HG03565 (cell line): ENCODE measurements at regions not wholly inside any gene's neighbourhood (a gene's known extent, or its start where the extent isn't known, plus 50 kb on each side); places are given as distances from the start of the nearest gene placed in this dataset.
"Not testable (repeated sequence)": the region's sequence is repeated elsewhere in the genome, so short reads cannot be mapped to it uniquely, and the experiment has no call there.

ENCODE experiments used
- ATAC-seq: cut with Tn5 transposase; IDR thresholded peaks from one replicate; pipeline ENCODE4 v1.9.1; 2021; ENCODE audit warnings: mild to moderate bottlenecking, moderate library complexity; ENCODE audit not compliant: unreplicated experiment

DNA sequence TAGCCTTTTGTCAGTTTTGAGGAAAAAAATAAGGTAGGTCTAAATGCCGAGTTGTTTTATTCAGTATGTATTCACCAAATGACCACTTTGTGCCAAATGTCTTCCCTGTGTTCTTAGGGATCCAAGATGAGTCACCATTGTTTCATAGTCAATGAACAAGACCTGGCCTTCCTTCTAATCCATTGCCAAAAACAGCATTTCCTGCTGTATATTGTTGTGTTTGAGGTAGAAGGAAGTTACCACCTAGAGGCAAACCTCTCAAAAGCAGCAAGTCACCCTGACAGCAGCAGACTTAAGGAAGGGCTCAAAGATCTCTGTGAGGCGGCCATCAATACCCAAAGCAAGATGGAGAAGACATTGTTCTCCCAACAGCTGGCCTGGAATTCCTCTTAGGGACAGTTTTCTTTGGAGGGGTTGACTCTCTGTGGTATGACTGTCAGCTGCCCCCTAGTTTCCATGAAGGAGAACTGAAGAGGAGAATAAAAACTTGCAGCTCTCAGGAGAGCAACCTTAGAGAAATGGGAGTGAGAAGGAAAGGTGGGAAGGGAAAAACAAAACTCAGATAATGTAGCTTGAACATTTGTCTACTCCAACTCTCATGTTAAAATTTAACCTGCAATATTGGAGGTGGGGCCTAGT is 328.3 kb downstream of the LRATD1 start:
- no peak for ATAC-seq

- no peak for ATAC-seq
These were observed 335.2 kb downstream of the LRATD1 start for GRCh38 chr2:14967729-14968128.

- no peak for ATAC-seq
These were observed 342.9 kb downstream of the LRATD1 start for GRCh38 chr2:14975381-14975780.

- ATAC-seq: no peak
These were observed 344.5 kb downstream of the LRATD1 start for GRCh38 chr2:14977021-14977420.

DNA sequence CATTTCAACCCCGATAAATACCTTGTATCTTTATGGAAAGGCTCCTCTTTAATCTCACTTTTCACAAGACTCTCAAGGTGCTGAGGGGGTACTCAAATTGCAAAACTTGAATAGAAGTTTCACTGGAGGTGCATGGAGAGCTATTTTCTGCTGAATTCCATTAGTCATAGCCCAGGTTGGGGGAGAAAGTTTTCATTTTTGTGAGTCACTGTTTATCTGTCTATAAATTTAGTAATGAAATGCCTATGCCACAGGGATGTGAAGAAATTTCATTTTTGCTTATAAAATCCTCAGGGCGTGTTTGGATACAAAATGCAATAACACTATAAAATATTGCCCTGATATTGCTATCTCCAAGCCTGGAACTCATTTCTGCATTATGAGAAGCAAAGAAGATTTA is 346.3 kb downstream of the LRATD1 start:
- ATAC-seq: no peak

GRCh38 chr2:14982790-14983189 is 350.3 kb downstream of the LRATD1 start:
- no peak for ATAC-seq

DNA sequence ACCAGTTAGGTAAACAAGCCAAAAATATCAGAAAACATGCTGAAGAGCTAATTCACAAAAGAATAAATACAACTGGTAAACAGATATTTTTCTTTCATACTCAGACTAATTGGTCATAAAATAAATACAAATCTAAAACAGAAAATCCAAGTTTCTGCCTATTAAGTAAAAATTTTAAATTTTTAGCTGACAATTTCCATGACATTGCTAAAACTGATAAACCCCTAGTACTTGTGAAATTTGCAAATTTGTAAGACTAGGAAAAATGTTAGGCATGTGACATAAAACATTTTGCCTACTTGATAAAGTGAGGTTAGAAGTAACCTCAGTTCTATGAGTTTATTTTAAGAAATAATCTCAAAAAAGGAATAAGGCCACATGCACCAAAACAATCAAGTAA is 356.1 kb downstream of the LRATD1 start:
- no peak for ATAC-seq

DNA sequence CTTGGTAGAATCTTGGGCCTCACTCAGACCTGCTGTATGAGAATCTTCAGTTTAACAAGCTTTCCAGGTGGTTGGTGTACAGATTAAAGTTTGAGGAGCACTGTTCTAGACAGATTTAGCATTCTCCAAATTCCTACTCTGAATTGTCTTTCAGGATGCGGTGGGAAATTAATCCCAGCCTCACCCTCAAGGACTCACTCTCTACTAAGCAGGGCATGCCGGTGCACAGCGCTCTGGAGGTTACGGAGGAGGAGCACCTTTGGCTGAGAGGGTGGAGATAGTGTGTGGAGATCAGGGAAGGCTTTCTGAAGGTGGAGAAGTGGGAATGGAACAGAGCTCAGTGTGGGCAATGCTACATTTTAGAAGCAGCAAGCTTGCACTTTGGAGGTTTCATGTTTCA is 359.2 kb downstream of the LRATD1 start:
- no peak for ATAC-seq

DNA sequence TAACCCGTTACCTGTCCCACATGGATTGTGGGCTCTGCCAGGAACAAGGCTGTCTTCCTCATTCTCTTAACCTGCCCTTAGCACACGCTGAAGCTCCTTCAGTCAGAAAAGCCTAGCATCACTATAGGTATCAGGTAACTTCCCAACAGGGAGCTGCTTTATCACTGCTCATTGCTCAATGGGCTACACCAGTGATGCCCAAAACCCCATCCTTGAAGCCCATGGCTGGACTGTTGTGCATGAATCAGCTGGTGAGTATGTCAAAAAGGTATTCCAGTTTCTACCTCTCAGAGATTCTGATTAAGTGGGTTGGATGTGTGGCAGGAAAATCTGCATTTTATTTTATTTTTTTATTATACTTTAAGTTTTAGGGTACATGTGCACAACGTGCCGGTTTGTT is 362.2 kb downstream of the LRATD1 start:
- ATAC-seq: no peak

GRCh38 chr2:14996351-14997014 is 364.0 kb downstream of the LRATD1 start:
- no peak for ATAC-seq

DNA sequence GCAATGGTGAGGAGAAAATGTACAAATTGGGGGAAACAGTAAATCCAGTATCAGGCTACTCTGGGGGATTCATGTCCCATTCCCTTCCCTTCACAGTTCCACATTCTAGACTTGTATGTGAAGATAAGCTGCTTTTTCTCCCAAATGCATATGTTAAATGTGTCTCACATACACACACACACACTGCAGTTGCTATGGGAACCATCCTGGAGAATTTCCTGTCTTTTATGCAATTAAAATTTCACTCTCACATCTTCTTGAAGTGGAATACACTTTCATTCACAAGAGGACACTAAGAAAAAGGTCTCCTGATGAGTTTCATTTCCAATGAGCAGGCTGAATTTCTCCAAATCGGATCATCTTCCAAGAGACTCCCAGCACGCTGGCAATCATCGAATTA is 366.0 kb downstream of the LRATD1 start:
- ATAC-seq: no peak

GRCh38 chr2:14999114-14999661 is 366.7 kb downstream of the LRATD1 start:
- ATAC-seq: no peak

DNA sequence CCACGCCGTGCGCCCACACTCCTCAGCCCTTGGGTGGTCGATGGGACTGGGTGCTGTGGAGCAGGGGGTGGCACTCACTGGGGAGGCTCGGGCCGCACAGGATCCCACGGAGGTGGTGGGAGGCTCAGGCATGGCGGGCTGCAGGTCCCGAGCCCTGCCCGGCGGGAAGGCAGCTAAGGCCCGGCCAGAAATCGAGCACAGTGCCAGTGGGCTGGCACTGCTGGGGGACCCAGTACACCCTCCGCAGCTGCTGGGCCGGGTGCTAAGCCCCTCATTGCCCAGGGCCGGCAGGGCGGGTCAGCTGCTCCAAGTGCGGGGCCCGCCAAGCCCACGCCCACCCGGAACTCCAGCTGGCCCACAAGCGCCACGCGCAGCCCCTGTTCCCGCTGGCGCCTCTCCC is 370.0 kb downstream of the LRATD1 start:
- ATAC-seq: not testable (repeated sequence)

GRCh38 chr2:15006667-15007066 is 374.1 kb downstream of the LRATD1 start:
- ATAC-seq: peak; percentile 77

- no peak for ATAC-seq
These were observed 377.2 kb downstream of the LRATD1 start for GRCh38 chr2:15009681-15010080.

DNA sequence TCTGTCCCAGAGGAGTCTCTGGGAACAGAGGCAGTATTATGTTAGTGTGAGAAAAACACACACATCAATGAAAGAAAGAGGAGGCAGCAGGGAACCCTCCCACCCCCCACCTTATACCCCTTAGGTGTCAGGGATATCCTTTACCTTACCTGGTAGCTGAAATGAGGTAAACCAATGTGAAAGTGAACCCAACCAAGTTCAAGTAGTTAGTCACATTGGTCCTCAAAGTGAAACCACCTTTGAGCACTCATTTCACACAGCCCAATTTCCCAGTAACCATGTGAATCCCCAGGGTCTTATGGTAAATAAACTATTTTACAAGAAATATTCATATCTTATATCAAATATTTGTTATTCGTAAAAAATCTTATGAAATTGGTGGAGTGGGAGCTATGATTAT is 377.8 kb downstream of the LRATD1 start:
- peak; percentile 77 for ATAC-seq

DNA sequence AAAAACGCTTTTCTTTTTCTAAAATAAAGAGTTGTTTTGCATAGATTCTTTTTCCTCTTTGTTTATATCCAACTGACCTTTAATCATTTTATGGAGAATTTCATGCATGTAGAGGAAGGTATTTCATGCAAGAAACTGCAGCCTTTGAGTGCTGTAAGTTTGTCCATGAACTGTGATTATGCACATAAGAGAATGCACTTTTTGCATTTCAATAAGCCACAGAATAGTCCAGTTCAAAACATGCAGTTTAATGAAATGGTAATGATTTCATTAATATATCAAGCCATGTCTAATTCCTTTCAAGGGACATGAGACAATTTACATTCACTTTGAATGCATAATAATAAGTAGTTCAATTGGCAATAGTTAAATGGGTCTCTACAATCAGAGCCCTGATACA is 386.3 kb downstream of the LRATD1 start:
- ATAC-seq: no peak

- ATAC-seq: no peak
These were observed 390.7 kb downstream of the LRATD1 start for GRCh38 chr2:15023221-15023620.

GRCh38 chr2:15028406-15028805 is 395.9 kb downstream of the LRATD1 start:
- no peak for ATAC-seq

- peak; percentile 90 for ATAC-seq
These were observed 399.3 kb downstream of the LRATD1 start for GRCh38 chr2:15031745-15032240.

GRCh38 chr2:15034246-15034645 is 401.7 kb downstream of the LRATD1 start:
- no peak for ATAC-seq

DNA sequence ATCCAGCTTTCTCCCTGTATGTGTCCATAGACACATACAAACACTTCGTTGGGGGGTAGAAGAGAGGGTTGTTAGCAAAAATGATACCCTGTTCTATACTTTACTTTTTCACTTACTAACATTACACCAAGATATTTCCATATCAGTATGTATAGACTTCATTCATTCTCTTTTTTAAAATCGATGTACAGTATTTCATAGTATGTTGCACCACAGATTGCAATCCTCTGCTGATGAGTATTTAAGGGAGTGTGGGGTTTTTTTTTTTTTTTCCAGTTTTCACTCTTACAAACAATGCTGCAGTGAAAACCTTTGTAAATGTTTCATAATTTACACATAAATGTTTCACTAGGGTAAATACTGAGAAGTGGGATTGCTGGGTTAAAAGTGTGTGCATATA is 402.3 kb downstream of the LRATD1 start:
- no peak for ATAC-seq
